WTC11 (cell line): ENCODE measurements at regions not wholly inside any gene's neighbourhood (a gene's known extent, or its start where the extent isn't known, plus 50 kb on each side); places are given as distances from the start of the nearest gene placed in this dataset.

Experiments used
- GABPB1 ChIP-seq: sonication (generic); formaldehyde crosslinking; IDR thresholded peaks from 2 replicates; pipeline ENCODE4 v1.8.1; 2023; ENCODE audit warnings: mild to moderate bottlenecking, missing genetic modification reagents
- KAT7 ChIP-seq: sonication (generic); formaldehyde crosslinking; IDR thresholded peaks from 2 replicates; pipeline ENCODE4 v1.8.1; 2023; ENCODE audit warnings: missing genetic modification reagents, mild to moderate bottlenecking, borderline replicate concordance
- NR1H2 ChIP-seq: sonication (generic); formaldehyde crosslinking; IDR thresholded peaks from 2 replicates; pipeline ENCODE4 v1.9.0; 2021; ENCODE audit warnings: mild to moderate bottlenecking, moderate library complexity, missing genetic modification reagents
- NR2C2 ChIP-seq: sonication (generic); formaldehyde crosslinking; IDR thresholded peaks from 2 replicates; pipeline ENCODE4 v1.8.0; 2022; ENCODE audit warnings: mild to moderate bottlenecking, missing genetic modification reagents
- SMAD3 ChIP-seq: sonication (generic); formaldehyde crosslinking; IDR thresholded peaks from 2 replicates; pipeline ENCODE4 v1.8.0; 2022; ENCODE audit warnings: missing genetic modification reagents, mild to moderate bottlenecking, borderline replicate concordance
- TEAD4 ChIP-seq: sonication (generic); formaldehyde crosslinking; IDR thresholded peaks from 2 replicates; pipeline ENCODE4 v1.8.0; 2022; ENCODE audit warnings: mild to moderate bottlenecking, missing genetic modification reagents
- TP53 ChIP-seq: sonication (generic); formaldehyde crosslinking; IDR thresholded peaks from 2 replicates; pipeline ENCODE4 v1.8.1; 2023; ENCODE audit warnings: mild to moderate bottlenecking, missing genetic modification reagents
- ZNF396 ChIP-seq: fragments of 250-450 bp; sonication (Bioruptor Pico); IDR thresholded peaks from 2 replicates; pipeline ENCODE4 v1.8.0; 2021; ENCODE audit warnings: mild to moderate bottlenecking, moderate library complexity, borderline replicate concordance
- TF ChIP-seq, protein P1 (sequence below): fragments of 200-600 bp; IDR thresholded peaks from 2 replicates; pipeline ENCODE4 v1.8.0; 2022; ENCODE audit warnings: antibody characterized with exemption
- TF ChIP-seq, protein P2 (sequence below): sonication (generic); formaldehyde crosslinking; IDR thresholded peaks from 2 replicates; pipeline ENCODE4 v1.8.0; 2022; ENCODE audit warnings: mild to moderate bottlenecking, missing genetic modification reagents

DNA sequence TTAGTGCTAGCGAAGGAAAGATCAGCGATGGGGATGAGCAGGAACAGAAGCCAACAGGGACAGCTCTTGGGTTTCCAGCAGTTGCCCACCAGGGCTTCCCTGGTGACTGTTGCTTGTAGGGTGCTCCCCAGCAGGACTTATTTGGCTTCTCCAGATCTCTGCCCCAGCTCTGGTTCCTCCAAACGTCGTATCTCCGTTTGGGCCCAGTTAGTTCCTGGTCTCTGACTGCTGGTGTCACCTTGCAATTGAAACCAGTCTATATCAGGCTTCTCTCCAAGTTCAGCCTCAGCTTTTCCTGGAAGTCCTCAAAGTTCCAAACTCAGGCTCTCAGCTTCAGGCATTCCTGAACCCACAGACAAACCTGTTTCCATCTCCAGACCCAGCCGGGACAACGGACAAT lies 70.8 kb upstream of the NXT1 start:
- TF ChIP-seq, protein P1, sequence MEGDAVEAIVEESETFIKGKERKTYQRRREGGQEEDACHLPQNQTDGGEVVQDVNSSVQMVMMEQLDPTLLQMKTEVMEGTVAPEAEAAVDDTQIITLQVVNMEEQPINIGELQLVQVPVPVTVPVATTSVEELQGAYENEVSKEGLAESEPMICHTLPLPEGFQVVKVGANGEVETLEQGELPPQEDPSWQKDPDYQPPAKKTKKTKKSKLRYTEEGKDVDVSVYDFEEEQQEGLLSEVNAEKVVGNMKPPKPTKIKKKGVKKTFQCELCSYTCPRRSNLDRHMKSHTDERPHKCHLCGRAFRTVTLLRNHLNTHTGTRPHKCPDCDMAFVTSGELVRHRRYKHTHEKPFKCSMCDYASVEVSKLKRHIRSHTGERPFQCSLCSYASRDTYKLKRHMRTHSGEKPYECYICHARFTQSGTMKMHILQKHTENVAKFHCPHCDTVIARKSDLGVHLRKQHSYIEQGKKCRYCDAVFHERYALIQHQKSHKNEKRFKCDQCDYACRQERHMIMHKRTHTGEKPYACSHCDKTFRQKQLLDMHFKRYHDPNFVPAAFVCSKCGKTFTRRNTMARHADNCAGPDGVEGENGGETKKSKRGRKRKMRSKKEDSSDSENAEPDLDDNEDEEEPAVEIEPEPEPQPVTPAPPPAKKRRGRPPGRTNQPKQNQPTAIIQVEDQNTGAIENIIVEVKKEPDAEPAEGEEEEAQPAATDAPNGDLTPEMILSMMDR, result no peak
- TF ChIP-seq TP53 (CRISPR knock-in tag), result no peak
- no peak for TF ChIP-seq KAT7 (CRISPR knock-in tag)
- no peak for TF ChIP-seq TEAD4 (CRISPR knock-in tag)
- TF ChIP-seq GABPB1, result no peak
- no peak for TF ChIP-seq NR2C2 (CRISPR knock-in tag)
- TF ChIP-seq ZNF396, result no peak
- TF ChIP-seq NR1H2 (CRISPR knock-in tag), result no peak
- no peak for TF ChIP-seq SMAD3
- TF ChIP-seq, protein P2, sequence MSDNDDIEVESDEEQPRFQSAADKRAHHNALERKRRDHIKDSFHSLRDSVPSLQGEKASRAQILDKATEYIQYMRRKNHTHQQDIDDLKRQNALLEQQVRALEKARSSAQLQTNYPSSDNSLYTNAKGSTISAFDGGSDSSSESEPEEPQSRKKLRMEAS, result no peak
